ENCODE measurements at regions not wholly inside any gene's neighbourhood (a gene's known extent, or its start where the extent isn't known, plus 50 kb on each side); places are given as distances from the start of the nearest gene placed in this dataset.

DNA sequence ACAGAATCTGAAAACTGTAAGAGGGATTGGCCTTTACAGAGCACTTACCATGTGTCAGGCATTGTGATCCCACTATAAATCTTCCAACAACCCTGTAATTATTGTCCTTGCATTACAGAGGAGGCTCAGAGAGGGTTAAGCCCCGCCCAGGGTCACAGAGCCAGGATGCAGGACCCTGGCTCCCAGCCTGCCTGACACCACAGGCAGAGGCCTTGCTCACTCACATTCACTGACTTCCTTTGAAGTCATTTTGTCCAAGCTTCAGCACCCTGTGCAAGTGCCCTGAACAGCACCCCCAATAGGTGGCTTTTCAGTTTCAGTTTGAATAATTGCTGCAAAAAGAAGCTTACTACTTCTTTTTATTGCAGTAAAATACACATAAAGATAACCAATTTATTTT is 256.8 kb upstream of the NFIA start:
- no peak overlapping the region for H3K27ac ChIP-seq
- peaks cover 0 to 3% of the 10 kb centered on the region in 2 donors for H3K9me3 ChIP-seq
- TF ChIP-seq, protein P1, sequence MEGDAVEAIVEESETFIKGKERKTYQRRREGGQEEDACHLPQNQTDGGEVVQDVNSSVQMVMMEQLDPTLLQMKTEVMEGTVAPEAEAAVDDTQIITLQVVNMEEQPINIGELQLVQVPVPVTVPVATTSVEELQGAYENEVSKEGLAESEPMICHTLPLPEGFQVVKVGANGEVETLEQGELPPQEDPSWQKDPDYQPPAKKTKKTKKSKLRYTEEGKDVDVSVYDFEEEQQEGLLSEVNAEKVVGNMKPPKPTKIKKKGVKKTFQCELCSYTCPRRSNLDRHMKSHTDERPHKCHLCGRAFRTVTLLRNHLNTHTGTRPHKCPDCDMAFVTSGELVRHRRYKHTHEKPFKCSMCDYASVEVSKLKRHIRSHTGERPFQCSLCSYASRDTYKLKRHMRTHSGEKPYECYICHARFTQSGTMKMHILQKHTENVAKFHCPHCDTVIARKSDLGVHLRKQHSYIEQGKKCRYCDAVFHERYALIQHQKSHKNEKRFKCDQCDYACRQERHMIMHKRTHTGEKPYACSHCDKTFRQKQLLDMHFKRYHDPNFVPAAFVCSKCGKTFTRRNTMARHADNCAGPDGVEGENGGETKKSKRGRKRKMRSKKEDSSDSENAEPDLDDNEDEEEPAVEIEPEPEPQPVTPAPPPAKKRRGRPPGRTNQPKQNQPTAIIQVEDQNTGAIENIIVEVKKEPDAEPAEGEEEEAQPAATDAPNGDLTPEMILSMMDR (IDR thresholded peaks at IDR 0.05): no peak
- no peaks in the 10 kb centered on the region for H3K4me1 ChIP-seq
- no peaks in the 10 kb centered on the region for H3K27me3 ChIP-seq
- DNase-seq (ENCODE audit: low spot score in 2 of 2): no peak
- H3K36me3 ChIP-seq: no peaks in the 10 kb centered on the region
- no peak overlapping the region for H3K4me3 ChIP-seq
- intact Hi-C loops (cut with DNase I; ENCODE audit: low total_unique reads): no loop called here

- H3K9me3 ChIP-seq: peaks cover 0 to 3% of the 10 kb centered on the region in 2 donors
- no peaks in the 10 kb centered on the region for H3K27me3 ChIP-seq
- H3K36me3 ChIP-seq: no peaks in the 10 kb centered on the region
- no peak overlapping the region for H3K27ac ChIP-seq
- intact Hi-C loops (cut with DNase I; ENCODE audit: low total_unique reads): no loop called here
- TF ChIP-seq, protein P1 (IDR thresholded peaks at IDR 0.05): no peak
- no peak for TF ChIP-seq POLR2A (IDR thresholded peaks at IDR 0.05)
- no peak for TF ChIP-seq POLR2AphosphoS5 (IDR thresholded peaks at IDR 0.05)
- no peaks in the 10 kb centered on the region for H3K4me1 ChIP-seq
- no peak overlapping the region for H3K4me3 ChIP-seq
- no peak for DNase-seq (ENCODE audit: low spot score in 2 of 2)
Measured at GRCh38 chr1:60823151-60823550, 259.2 kb upstream of the NFIA start.

DNA sequence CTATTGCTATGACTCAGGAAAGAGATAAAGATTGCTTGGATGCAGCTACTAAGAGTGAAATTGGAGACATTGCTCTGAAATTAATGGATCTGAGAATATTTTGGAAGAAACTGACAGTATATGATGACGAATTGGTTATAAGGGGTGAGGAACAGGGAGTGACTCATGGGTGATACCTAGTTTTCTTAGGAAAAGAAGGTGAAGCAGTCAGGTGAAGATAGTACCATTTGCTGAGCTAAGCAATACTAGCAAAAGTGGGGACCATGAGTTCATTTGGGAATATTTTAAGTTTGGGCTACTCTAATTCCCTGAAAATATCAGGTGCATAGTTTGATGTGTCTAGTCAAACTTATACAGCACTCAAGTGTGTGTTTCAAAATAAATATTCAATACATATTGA is 260.1 kb upstream of the NFIA start:
- no peaks in the 10 kb centered on the region for H3K27me3 ChIP-seq
- no peaks in the 10 kb centered on the region for H3K4me1 ChIP-seq
- TF ChIP-seq, protein P1 (IDR thresholded peaks at IDR 0.05): no peak
- no peak for TF ChIP-seq POLR2A (IDR thresholded peaks at IDR 0.05)
- no peak for TF ChIP-seq POLR2AphosphoS5 (IDR thresholded peaks at IDR 0.05)
- H3K36me3 ChIP-seq: no peaks in the 10 kb centered on the region
- intact Hi-C loops (cut with DNase I; ENCODE audit: low total_unique reads): no loop called here
- no peak overlapping the region for H3K4me3 ChIP-seq
- DNase-seq (ENCODE audit: low spot score in 2 of 2): no peak
- H3K9me3 ChIP-seq: peaks cover 0 to 3% of the 10 kb centered on the region in 2 donors
- H3K27ac ChIP-seq: no peak overlapping the region

DNA sequence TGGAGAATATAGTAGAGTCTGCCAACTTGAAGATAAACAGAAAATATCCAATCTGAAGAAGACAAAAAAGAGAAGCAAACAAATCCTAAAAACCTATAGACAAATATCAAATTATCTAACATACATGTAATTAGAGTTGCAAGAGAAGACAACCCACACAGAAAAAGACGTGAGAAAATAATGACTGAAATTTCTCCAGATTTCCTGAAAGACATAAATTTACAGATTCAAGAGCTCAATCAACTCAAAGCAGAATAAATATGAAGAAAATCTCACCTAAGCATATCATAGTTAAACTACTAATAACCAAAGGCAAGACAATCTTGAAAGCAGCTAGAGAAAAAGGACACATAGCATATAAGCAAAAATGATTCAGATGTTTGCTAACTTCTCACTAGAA is 261.2 kb upstream of the NFIA start:
- Histone ChIP-seq H3K4me3 (no peak overlapping the region), H3K27ac (no peak overlapping the region), H3K27me3 (no peaks in the 10 kb centered on the region), H3K9me3 (no peaks in the 10 kb centered on the region), H3K36me3 (no peaks in the 10 kb centered on the region), H3K4me1 (no peaks in the 10 kb centered on the region)
- DNase-seq (ENCODE audit: low spot score in 2 of 2): no peak
- TF ChIP-seq POLR2AphosphoS5 (IDR thresholded peaks at IDR 0.05) (no peak), POLR2A (IDR thresholded peaks at IDR 0.05) (no peak)
- TF ChIP-seq, protein P1 (IDR thresholded peaks at IDR 0.05): no peak
- intact Hi-C loops (cut with DNase I; ENCODE audit: low total_unique reads): no loop called here

- intact Hi-C loops (cut with DNase I; ENCODE audit: low total_unique reads): no loop called here
- TF ChIP-seq, protein P1 (IDR thresholded peaks at IDR 0.05): no peak
- TF ChIP-seq POLR2A (IDR thresholded peaks at IDR 0.05): no peak
- no peak for TF ChIP-seq POLR2AphosphoS5 (IDR thresholded peaks at IDR 0.05)
- no peaks in the 10 kb centered on the region for H3K27me3 ChIP-seq
- H3K27ac ChIP-seq: no peak overlapping the region
- no peaks in the 10 kb centered on the region for H3K9me3 ChIP-seq
- H3K4me3 ChIP-seq: no peak overlapping the region
- DNase-seq (ENCODE audit: low spot score in 2 of 2): no peak
- H3K4me1 ChIP-seq: no peaks in the 10 kb centered on the region
- H3K36me3 ChIP-seq: no peaks in the 10 kb centered on the region
Measured at GRCh38 chr1:60818969-60819701, 263.2 kb upstream of the NFIA start.

Measured in breast epithelium (tissue), 4 donors.